Adrenal gland (tissue), 9 donors: ENCODE measurements at regions not wholly inside any gene's neighbourhood (a gene's known extent, or its start where the extent isn't known, plus 50 kb on each side); places are given as distances from the start of the nearest gene placed in this dataset.

Experiments
- DNase-seq, 7 donors: peaks; one replicate each; pipeline ENCODE4 v3.0.0-alpha.2; 2019 to 2020
- H3K27ac ChIP-seq, 5 donors: fragments of 200-600 bp; sonication (generic) in 4 of 5; 1 replicate in 3 of 5; 2 replicates in 2 of 5; pipeline versions ENCODE4 v1.5.1 to v1.8.0; 2016 to 2020; ENCODE audit warnings: mild to moderate bottlenecking in 1 of 5
- H3K27me3 ChIP-seq: fragments of 200-600 bp; 2 replicates; pipeline ENCODE4 v1.8.0; 2021
- H3K36me3 ChIP-seq, 2 donors: fragments of 200-600 bp; replicated peaks in 1 of 2; 1 replicate in 1 of 2; 2 replicates in 1 of 2; pipeline versions ENCODE4 v1.5.1 to v1.8.0; 2018 to 2022
- H3K4me1 ChIP-seq, 2 donors: fragments of 200-600 bp; replicated peaks in 1 of 2; 1 replicate in 1 of 2; 2 replicates in 1 of 2; pipeline versions ENCODE4 v1.5.1 to v1.8.0; 2018 to 2021
- H3K4me3 ChIP-seq, 4 donors: fragments of 200-600 bp; sonication (generic) in 3 of 4; one replicate each; pipeline ENCODE4 v1.5.1; 2016 to 2018
- H3K9me3 ChIP-seq, 3 donors: fragments of 200-600 bp; sonication (generic) in 1 of 3; replicated peaks in 1 of 3; 1 replicate in 2 of 3; 2 replicates in 1 of 3; pipeline versions ENCODE4 v1.5.1 to v1.8.0; 2016 to 2021
- CTCF ChIP-seq, 6 experiments: fragments of 450-650 bp in 4 of 6; fragments of 200-600 bp in 2 of 6; sonication (generic) in 1 of 6; IDR thresholded peaks; 1 replicate in 5 of 6; 2 replicates in 1 of 6; pipeline versions ENCODE4 v1.5.1 to v1.8.0; 2016 to 2021; ENCODE audit warnings: antibody characterized with exemption in 6 of 6, mild to moderate bottlenecking in 2 of 6, moderate library complexity in 1 of 6
- POLR2A ChIP-seq, 2 donors: fragments of 450-650 bp; IDR thresholded peaks; one replicate each; pipeline ENCODE4 v1.6.1; 2017; ENCODE audit warnings: antibody characterized with exemption in 2 of 2, mild to moderate bottlenecking in 2 of 2, moderate library complexity in 1 of 2
- WGBS, 4 donors: extraction: QIAGEN DNeasy Blood & Tissue Kit in 2 of 4; methylation state at CpG; one replicate each; pipeline versions ENCODE4 v1.1.5 to v1.1.7; 2013 to 2017; 5-methylcytosine and 5-hydroxymethylcytosine counted together
- intact Hi-C, 2 donors: fragments of 100-400 bp; cut with DNase I; formaldehyde crosslinking; loops; one replicate each; pipeline versions ENCODE4 v1.14.1 to v1.15.0; 2022 to 2023
- donor health status: healthy with polysubstance abuse.
- donor health status: Bipolar disorder and iron deficiency.
- donor health status: DM: yes; HTN: yes; CAD: no.
- donor health status: DM: no; HTN: no; CAD: no.
- donor health status: DM: no; HTN: no; CAD: no.

- intact Hi-C loops, result no loop called here
- H3K9me3 ChIP-seq, result no peaks in the 10 kb centered on the region
- no peaks in the 10 kb centered on the region for H3K27me3 ChIP-seq
- 40 to 55% (median 45%) methylated on average over 2 of the region's 2 CpGs for WGBS, 4 donors
- H3K4me1 ChIP-seq, result no peaks in the 10 kb centered on the region
- H3K4me3 ChIP-seq, result no peak overlapping the region
- no peak overlapping the region for H3K27ac ChIP-seq
- no peak for TF ChIP-seq POLR2A (IDR thresholded peaks at IDR 0.05)
- peak; percentile 25 to 57 (median 46) for TF ChIP-seq CTCF (IDR thresholded peaks at IDR 0.05)
- no peaks in the 10 kb centered on the region for H3K36me3 ChIP-seq
- peak in 4 of 7 donors; percentile 12 to 22 (median 14) for DNase-seq
Observed at GRCh38 chr13:91017031-91017668, 330.3 kb upstream of the MIR17HG start.

- Histone ChIP-seq H3K27me3 (no peaks in the 10 kb centered on the region), H3K36me3 (no peaks in the 10 kb centered on the region), H3K9me3 (no peaks in the 10 kb centered on the region), H3K27ac (no peak overlapping the region), H3K4me1 (no peaks in the 10 kb centered on the region), H3K4me3 (no peak overlapping the region)
- TF ChIP-seq POLR2A (IDR thresholded peaks at IDR 0.05) (no peak), CTCF (IDR thresholded peaks at IDR 0.05) (no peak)
- intact Hi-C loops, result no loop called here
- 65 to 69% (median 67%) methylated on average over 15 of the region's 15 CpGs for WGBS, 4 donors
- peak in 1 of 7 donors; percentile 1 for DNase-seq
Observed at GRCh38 chr13:91017669-91018053, 329.8 kb upstream of the MIR17HG start.

- no peak overlapping the region for H3K27ac ChIP-seq
- no peak for TF ChIP-seq POLR2A (IDR thresholded peaks at IDR 0.05)
- no peak overlapping the region for H3K4me3 ChIP-seq
- H3K9me3 ChIP-seq, result no peaks in the 10 kb centered on the region
- no peaks in the 10 kb centered on the region for H3K4me1 ChIP-seq
- no peaks in the 10 kb centered on the region for H3K36me3 ChIP-seq
- no peaks in the 10 kb centered on the region for H3K27me3 ChIP-seq
- intact Hi-C loops, result no loop called here
- no peak for DNase-seq
Observed at GRCh38 chr13:91020461-91021034, 326.9 kb upstream of the MIR17HG start.

GRCh38 chr13:91024157-91024792 is 323.2 kb upstream of the MIR17HG start:
- no peak for TF ChIP-seq CTCF (IDR thresholded peaks at IDR 0.05)
- TF ChIP-seq POLR2A (IDR thresholded peaks at IDR 0.05), result no peak
- H3K4me1 ChIP-seq, result no peaks in the 10 kb centered on the region
- no peaks in the 10 kb centered on the region for H3K27me3 ChIP-seq
- DNase-seq, result no peak
- no peak overlapping the region for H3K4me3 ChIP-seq
- 56 to 66% (median 59%) methylated on average over 3 of the region's 3 CpGs for WGBS, 4 donors
- no peaks in the 10 kb centered on the region for H3K9me3 ChIP-seq
- no peaks in the 10 kb centered on the region for H3K36me3 ChIP-seq
- no peak overlapping the region for H3K27ac ChIP-seq
- intact Hi-C loops, result no loop called here

GRCh38 chr13:91025442-91025841 is 322.0 kb upstream of the MIR17HG start:
- Histone ChIP-seq H3K27me3 (no peaks in the 10 kb centered on the region), H3K4me3 (no peak overlapping the region), H3K9me3 (no peaks in the 10 kb centered on the region), H3K27ac (no peak overlapping the region), H3K36me3 (no peaks in the 10 kb centered on the region), H3K4me1 (no peaks in the 10 kb centered on the region)
- TF ChIP-seq POLR2A (IDR thresholded peaks at IDR 0.05) (no peak), CTCF (IDR thresholded peaks at IDR 0.05) (no peak)
- DNase-seq, result no peak
- intact Hi-C loops, result no loop called here
